D721Med (cell line): ENCODE measurements at regions not wholly inside any gene's neighbourhood (a gene's known extent, or its start where the extent isn't known, plus 50 kb on each side); places are given as distances from the start of the nearest gene placed in this dataset.

Experiments used
- DNase-seq: peaks from one replicate; pipeline ENCODE4 v3.0.0; 2011; ENCODE audit warnings: low spot score; ENCODE audit not compliant: insufficient read length
- FAIRE-seq: peaks from 2 replicates; lab custom pipeline; 2011; peaks lifted over from hg19 to GRCh38; lab: Jason Lieb, UNC
- CTCF ChIP-seq: IDR thresholded peaks from 2 replicates; pipeline ENCODE4 v1.5.1; 2012; ENCODE audit warnings: mild to moderate bottlenecking, control low read depth; ENCODE audit not compliant: insufficient read depth; ENCODE audit errors: missing control alignments

GRCh38 chr12:115716551-115716950 is 560.9 kb downstream of the MED13L start:
- no peak for FAIRE-seq
- TF ChIP-seq CTCF, result no peak
- DNase-seq, result no peak

DNA sequence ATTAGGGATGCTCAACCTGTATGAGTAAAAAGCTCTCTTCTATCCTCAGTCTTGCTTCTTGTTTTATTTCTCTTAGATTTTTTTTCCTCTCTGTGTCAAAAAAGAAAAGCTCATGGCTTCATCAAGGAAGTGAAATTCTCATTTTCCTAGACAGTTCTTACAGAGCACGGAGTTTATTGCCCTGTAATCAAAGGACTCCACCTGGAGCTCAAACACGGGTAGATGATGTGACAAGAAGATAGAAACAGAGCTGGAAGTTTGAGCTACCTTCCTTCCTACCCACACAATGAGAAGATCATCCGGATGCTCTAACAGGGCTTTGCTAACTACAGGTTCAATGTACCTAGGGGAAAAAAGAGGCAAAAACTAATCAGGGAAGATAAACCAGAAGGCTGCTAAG is 564.8 kb downstream of the MED13L start:
- DNase-seq, result no peak
- no peak for FAIRE-seq
- TF ChIP-seq CTCF, result no peak

- no peak for TF ChIP-seq CTCF
- FAIRE-seq, result no peak
- DNase-seq, result no peak
Observed at GRCh38 chr12:115710104-115710564, 567.4 kb downstream of the MED13L start.

- TF ChIP-seq CTCF, result no peak
- DNase-seq, result no peak
- no peak for FAIRE-seq
Observed at GRCh38 chr12:115709540-115710011, 567.9 kb downstream of the MED13L start.

DNA sequence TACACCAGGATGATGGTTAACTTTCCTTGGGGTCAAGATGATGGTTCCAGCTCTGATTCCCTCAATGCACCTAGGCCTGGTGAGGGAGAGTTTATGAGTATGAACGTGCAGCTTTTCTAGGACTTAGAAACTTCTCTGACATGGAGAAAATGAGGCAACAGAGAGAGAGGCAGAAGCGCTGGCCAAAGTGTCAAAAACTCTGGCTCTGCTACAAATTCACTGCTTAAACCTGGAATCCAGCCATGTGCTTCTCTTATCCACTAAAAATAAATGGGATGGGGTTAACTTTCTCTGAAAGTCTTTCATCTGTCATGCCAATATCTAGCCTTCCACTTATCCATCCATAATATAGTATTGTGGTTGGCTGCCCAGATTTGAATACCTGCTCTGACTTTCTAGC is 568.7 kb downstream of the MED13L start:
- no peak for FAIRE-seq
- no peak for TF ChIP-seq CTCF
- no peak for DNase-seq

- DNase-seq, result no peak
- TF ChIP-seq CTCF, result no peak
- no peak for FAIRE-seq
Observed at GRCh38 chr12:115700896-115701465, 576.5 kb downstream of the MED13L start.

DNA sequence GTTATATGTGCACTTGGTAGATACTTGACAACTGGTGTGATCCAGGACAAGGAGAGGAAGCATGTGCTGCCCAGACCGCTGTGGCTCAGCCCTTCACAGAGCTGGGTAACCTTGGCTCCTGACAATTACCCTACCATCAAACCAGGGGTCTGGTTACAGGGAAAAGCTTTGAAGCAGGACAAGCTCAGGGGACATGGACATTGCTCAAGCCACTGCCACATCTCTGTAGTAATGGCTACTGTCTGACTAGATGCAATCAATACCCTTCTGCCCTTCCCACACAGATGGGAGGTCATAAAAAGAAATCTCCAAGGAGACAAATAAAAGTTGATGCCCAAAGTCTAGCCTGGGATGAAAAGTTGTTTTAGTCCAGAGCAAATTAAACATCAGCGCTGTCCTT is 577.4 kb downstream of the MED13L start:
- no peak for DNase-seq
- no peak for FAIRE-seq
- TF ChIP-seq CTCF, result no peak
